GM18909 (cell line): ENCODE measurements at regions not wholly inside any gene's neighbourhood (a gene's known extent, or its start where the extent isn't known, plus 50 kb on each side); places are given as distances from the start of the nearest gene placed in this dataset.
"Not testable (repeated sequence)": the region's sequence is repeated elsewhere in the genome, so short reads cannot be mapped to it uniquely, and the experiment has no call there.

Source experiments
- ATAC-seq: cut with Tn5 transposase; IDR thresholded peaks from one replicate; pipeline ENCODE4 v1.9.1; 2021; ENCODE audit warnings: mild to moderate bottlenecking; ENCODE audit not compliant: unreplicated experiment, poor library complexity

DNA sequence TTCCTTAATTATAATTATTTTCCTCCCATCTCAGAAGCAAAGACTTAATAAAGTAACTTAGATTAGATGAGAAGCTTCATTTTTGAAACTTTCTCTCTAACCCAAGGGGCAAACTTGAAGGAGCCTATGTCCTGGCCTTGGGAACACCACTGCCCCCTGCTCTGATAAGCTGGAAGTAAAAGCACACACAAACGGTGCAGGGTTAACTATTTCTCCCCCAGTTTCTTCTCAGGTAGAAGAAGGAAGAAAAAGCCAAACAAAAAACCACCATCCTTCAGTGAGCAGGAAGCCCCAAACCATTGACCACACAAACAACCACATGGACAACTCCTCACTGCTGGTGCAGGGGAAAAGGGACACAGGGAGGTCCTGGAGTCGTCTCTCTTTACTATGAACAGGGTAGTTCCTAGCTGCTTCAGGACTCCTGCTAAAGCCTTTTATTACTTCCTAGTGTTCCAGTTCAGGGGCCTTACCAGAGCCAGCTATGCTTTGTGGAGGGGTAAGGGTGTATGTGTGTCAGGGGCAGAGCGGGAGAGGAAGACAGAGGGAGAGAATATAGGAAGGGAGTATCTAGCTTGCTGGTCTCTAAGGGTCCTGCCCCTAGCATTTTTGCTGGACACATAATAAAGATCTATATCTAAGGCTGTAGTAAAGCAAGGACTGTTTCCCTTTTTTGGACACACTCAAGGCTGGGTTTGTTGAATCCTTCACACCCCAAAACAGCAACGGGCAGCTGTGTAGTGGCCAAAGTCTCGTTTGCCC is 94.0 kb upstream of the UMPS start:
- no peak for ATAC-seq

GRCh38 chr3:124636863-124637296 is 93.4 kb upstream of the UMPS start:
- no peak for ATAC-seq

GRCh38 chr3:124639406-124640237 is 90.6 kb upstream of the UMPS start:
- no peak for ATAC-seq

- no peak for ATAC-seq
These were observed 89.5 kb upstream of the UMPS start for GRCh38 chr3:124640635-124641306.

GRCh38 chr3:124643453-124643852 is 86.8 kb upstream of the UMPS start:
- ATAC-seq: no peak

DNA sequence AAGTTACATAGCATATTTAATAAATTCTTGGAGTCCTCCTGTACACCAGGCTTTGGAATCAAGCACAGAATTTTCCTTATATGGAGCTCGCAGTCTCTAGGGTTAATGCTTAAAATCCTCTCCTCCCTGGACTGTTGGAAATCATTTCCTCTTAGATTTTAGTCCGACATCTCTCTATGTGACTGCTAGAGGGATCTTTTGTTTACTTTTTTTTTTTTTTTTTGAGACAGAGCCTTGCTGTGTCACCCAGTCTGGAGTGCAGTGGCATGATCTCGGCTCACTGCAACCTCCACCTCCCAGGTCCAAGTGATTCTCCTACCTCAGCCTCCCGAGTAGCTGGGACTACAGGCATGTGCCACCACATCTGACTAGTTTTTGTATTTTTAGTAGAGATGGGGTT is 84.1 kb upstream of the UMPS start:
- ATAC-seq: not testable (repeated sequence)

GRCh38 chr3:124648551-124648950 is 81.7 kb upstream of the UMPS start:
- no peak for ATAC-seq

DNA sequence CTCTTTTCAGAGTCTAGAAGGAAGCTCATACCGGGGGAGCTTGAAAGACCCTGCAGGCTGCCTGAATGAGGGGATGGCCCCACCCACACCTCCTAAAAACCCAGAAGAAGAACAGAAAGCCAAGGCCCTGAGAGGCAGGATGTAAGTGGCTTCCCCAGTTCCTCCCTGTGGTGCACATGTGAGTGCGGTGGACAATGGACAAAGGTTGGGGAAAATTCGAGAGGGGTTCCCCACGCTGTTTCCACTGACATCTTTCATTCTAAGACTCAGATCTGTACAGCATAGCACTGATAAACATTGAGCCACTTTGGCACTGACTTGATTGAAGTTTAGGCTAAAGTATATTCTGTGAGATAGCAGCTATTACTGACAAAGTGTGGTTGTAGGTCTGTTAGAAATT is 79.5 kb upstream of the UMPS start:
- ATAC-seq: peak; percentile 63

DNA sequence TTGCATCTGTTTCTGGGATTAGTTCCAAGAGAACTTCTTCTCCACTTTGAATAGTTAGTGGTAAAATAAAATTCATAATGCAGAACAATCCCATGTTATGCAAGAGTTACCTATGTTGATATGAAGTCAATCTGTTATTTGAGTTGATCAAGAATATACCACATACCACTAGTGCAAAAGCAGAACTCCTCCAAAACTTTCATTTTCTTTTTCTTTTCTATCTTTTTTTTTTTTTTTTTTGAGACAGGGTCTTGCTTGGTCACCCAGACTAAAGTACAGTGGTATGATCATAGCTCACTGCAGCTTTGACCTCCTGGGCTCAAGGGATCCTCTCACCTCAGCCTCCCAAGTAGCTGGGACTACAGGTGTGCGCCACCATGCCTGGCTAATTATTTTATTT is 78.8 kb upstream of the UMPS start:
- not testable (repeated sequence) for ATAC-seq

- no peak for ATAC-seq
These were observed 78.2 kb upstream of the UMPS start for GRCh38 chr3:124652009-124652408.

DNA sequence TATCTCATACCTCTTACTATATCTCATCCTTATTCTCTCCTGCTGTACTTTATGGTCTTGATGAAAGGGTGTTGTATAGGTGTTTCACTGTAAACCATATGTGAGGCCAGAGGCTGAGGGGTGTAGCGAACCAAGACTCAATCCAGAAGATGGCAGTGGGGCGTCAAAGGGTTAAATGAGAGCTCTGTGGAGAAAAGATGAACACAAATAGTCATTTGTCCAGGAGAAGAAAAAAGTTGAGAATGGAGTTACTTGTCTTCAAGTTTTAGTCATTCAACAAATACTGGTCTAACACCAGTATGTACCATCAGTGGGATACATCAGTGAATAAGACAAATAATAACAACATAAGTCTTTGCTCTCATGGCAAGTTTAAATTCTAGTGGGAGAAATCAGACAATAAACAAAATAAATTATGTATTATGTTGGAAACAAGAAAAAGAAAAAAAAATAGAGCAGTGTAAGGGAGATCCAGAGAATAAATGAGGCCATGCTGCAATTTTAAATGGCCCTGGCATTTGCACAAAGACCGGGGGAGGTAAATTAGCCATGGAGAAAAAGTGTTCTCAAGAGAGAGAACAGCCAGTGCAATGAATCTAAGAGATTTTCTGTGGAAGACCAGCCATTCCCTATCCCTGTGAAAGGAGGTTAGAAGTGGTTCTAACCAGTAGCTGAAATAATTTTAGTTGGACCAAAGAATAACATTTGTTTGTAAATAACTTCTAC is 77.0 kb upstream of the UMPS start:
- no peak for ATAC-seq

DNA sequence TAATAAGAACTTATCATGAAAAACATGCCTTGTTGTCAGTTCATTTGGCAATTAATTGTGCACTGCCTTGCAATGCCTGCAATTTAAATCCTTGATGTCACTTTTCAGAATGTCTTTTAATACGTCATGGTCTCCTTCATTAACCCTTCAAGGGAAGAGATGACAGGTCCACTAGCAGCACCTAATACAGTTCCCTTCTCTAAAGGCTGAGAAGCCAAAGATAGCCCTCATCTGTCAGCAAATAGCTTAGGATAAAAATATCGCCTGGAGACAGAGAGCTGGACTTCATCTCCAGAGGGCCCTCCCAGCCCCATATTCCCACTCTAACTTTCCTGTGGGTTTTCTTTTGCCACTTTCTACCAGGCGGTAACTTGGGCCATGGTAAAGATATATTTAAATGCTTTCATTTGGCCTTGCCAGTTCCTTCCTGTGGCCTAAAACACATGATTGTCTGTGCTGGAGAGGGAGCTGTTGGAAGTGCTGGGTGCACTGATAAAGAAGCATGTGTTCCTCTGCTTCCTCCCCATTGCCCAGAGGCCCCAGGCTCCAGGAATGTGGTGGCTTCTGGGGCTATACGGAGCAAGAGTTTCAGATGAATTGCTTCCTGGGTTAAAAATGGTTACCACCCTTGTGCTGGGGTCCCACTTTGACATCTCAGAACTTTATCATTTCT is 76.3 kb upstream of the UMPS start:
- no peak for ATAC-seq

DNA sequence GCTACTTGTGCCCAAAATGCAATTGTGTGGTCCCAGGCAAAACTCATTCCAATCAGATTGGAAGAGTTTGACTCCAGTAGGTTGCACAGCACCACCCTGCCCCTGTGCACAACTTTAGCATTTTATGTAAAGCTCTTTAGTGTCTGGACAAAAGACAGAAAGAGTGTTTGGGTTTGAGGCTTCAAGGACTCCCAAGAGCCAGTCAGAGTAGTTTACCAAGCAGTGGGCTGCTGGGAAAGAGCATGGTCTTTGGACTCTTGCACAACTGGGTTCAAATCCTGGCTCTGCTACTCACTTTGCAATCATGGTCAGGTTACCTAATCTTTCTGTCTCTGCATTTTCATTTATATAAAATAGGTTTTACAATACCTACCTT is 75.8 kb upstream of the UMPS start:
- ATAC-seq: no peak

- ATAC-seq: no peak
These were observed 73.7 kb upstream of the UMPS start for GRCh38 chr3:124656531-124656930.

DNA sequence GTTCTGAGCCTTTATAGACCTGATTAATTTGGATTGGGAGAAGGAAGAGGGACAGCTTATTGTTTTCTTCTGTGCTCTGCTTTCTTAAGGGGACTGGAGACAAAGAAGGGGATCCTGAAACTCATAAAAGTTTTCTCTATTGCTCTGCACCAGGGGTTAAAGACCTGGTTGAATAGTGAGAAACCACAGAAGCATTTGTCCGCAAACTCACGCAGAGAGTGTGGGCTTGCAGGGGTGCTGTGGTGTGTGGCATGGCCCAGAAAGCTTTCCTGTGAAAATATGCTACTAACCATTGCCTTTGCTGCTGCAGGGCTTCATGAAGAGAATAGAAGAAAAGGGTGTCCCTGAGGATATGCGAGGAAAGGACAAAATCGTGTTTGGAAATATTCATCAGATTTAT is 73.1 kb upstream of the UMPS start:
- ATAC-seq: no peak

GRCh38 chr3:124658270-124658669 is 72.0 kb upstream of the UMPS start:
- no peak for ATAC-seq

- no peak for ATAC-seq
These were observed 71.1 kb upstream of the UMPS start for GRCh38 chr3:124659175-124659574.

GRCh38 chr3:124660599-124660998 is 69.7 kb upstream of the UMPS start:
- no peak for ATAC-seq

DNA sequence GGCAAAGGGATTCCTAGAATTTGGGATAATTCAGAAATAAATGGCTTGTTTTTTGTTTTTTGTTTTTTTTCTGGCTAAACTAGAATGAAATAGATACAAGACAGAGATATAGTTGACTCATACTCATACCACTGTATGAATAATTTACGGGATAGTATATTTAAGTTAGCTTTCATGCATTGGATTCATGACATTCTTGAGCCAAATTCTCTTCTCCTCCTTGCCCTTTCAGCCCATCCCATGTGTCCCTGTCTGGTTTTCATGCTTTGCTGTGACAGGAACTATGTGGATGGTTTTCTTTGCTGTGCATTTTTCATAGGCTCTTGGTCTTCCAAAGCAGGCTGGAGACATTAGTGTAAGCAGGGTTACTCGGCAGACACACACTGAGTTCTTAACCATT is 66.6 kb upstream of the UMPS start:
- no peak for ATAC-seq

DNA sequence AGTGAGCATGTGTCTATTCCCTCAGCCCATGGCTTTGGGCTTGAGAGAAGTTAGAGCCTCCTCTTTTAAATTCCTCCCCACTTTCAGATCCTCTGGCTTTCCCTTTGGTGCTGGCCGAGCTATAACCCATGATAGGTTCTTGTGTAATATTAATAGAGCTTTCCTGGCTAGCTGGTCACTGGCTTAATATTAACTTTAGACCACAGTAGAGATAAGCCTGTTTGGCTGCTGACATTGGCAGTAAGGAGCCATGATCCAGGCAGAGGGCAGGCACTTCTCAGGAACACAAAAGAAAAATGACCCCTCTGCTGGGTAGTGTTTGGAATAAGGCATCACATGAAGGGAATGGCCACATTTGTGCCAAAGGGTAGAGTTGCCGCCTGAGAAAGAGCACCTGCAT is 65.4 kb upstream of the UMPS start:
- no peak for ATAC-seq
